ENCODE measurements at regions not wholly inside any gene's neighbourhood (a gene's known extent, or its start where the extent isn't known, plus 50 kb on each side); places are given as distances from the start of the nearest gene placed in this dataset.

- no peak for ATAC-seq (replicated peaks)
- Mint-ChIP-seq H3K4me3 (no peak overlapping the region), H3K27ac (no peak overlapping the region)
Observed at GRCh38 chr9:1384816-1385215, 334.7 kb downstream of the DMRT2 start.

GRCh38 chr9:1386420-1386819 is 336.3 kb downstream of the DMRT2 start:
- no peak for ATAC-seq (replicated peaks)
- Mint-ChIP-seq H3K9me3 (no peaks in the 10 kb centered on the region), H3K27me3 (no peaks in the 10 kb centered on the region), H3K4me3 (no peak overlapping the region), H3K36me3 (ENCODE audit: insufficient read depth) (no peaks in the 10 kb centered on the region), H3K27ac (no peak overlapping the region), H3K4me1 (ENCODE audit: low read depth in 2 of 2) (no peaks in the 10 kb centered on the region)
- DNase-seq, result no peak

More at GRCh38 chr9:1384816-1385215, 334.7 kb downstream of the DMRT2 start:
- Mint-ChIP-seq H3K27me3 (no peaks in the 10 kb centered on the region), H3K4me1 (ENCODE audit: low read depth in 2 of 2) (no peaks in the 10 kb centered on the region), H3K36me3 (ENCODE audit: insufficient read depth) (no peaks in the 10 kb centered on the region), H3K9me3 (no peaks in the 10 kb centered on the region)
- DNase-seq, result no peak

DNA sequence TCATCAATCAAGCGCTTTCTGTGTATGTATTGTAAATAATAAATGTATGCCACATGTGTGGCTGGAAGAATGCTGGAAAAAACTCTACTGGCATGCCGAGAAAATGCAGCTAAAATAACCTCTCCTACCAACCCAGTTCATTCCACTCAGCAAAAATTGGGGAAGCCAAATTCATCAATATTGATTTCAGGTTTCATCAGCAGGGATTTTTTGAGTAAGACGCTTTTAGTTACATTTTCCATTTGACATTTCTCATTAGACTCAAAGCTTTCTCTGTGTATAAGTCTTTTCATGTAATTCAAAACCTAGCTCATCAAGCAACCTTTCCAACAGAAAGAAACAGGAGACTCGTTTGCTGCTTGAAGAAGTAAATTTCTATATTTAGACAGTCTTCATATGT is 338.1 kb downstream of the DMRT2 start:
- no peaks in the 10 kb centered on the region for H3K36me3 Mint-ChIP-seq (ENCODE audit: insufficient read depth)
- DNase-seq, result no peak

DNA sequence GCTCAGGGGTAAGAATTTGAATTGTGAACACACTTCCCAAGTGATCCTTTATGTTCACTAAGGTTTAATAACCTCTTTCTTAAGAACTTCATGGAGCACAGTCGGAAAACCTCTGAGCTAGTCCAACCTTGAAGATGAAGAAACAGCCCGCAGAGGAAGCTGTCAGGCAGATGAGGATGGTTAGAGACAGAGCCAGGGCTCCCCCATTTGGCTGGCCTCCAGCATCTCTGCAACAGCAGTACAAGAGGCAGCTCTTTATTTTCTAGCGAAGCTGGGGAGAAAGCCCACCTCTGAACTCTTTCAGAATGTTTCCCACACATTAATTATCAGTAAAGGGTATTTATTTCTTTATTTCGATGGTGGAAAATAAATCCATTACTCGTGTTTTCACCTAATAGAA is 350.8 kb downstream of the DMRT2 start:
- Mint-ChIP-seq H3K4me1 (ENCODE audit: low read depth in 2 of 2) (no peaks in the 10 kb centered on the region), H3K36me3 (ENCODE audit: insufficient read depth) (no peaks in the 10 kb centered on the region), H3K27me3 (no peaks in the 10 kb centered on the region), H3K9me3 (peaks cover 3% of the 10 kb centered on the region in 2 donors), H3K27ac (no peak overlapping the region), H3K4me3 (no peak overlapping the region)
- DNase-seq (no peak), ATAC-seq (replicated peaks) (no peak)

More for the DNA sequence above, 338.1 kb downstream of the DMRT2 start:
- no peak overlapping the region for H3K27ac Mint-ChIP-seq
- no peak for ATAC-seq (replicated peaks)
- no peaks in the 10 kb centered on the region for H3K9me3 Mint-ChIP-seq
- H3K4me3 Mint-ChIP-seq, result no peak overlapping the region
- H3K27me3 Mint-ChIP-seq, result no peaks in the 10 kb centered on the region
- no peaks in the 10 kb centered on the region for H3K4me1 Mint-ChIP-seq (ENCODE audit: low read depth in 2 of 2)

DNA sequence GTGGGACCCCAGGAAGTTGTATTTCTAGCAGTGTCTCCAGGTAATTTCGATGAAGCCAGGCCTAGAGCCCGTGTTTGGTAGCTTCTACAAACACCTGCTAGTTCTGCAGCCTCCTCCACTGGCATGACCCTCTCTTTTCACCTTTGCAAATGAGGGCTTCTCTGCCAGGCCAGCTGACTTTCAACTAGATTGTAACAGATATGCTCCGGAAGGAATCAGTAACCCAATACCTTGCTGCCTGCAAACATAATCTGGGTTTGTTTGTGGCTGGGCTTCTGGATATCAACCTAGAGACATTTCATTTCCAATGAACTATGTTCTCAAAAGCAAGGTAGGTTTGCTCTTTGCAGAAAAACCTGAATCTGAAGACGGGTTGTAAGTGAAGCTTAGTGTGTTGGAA is 354.8 kb downstream of the DMRT2 start:
- Mint-ChIP-seq H3K4me1 (ENCODE audit: low read depth in 2 of 2) (no peaks in the 10 kb centered on the region), H3K36me3 (ENCODE audit: insufficient read depth) (no peaks in the 10 kb centered on the region), H3K4me3 (no peak overlapping the region), H3K9me3 (no peaks in the 10 kb centered on the region), H3K27me3 (no peaks in the 10 kb centered on the region), H3K27ac (no peak overlapping the region)
- DNase-seq (no peak), ATAC-seq (replicated peaks) (no peak)

GRCh38 chr9:1411826-1412225 is 361.7 kb downstream of the DMRT2 start:
- H3K36me3 Mint-ChIP-seq (ENCODE audit: insufficient read depth), result no peaks in the 10 kb centered on the region
- no peak for ATAC-seq (replicated peaks)

DNA sequence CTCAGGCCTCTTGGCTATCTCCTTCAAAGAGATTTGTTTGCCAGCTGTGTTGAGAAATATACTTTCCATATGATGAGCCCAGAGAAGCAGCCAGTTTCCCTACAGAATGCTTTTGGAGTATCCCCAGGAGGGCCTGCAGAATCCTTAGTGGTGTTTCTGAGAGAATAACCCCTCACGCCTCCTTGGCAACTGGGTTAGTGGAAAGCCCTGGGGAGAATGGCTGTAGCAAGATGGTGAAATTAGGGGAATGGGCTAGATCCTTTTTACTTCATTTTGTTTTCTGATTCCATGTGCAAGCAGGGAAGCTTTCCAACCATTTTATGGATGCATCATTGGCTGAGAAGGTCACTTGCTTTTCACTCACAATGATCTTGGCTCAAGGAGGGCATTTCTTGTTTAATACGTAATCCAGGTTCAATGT is 364.6 kb downstream of the DMRT2 start:
- no peaks in the 10 kb centered on the region for H3K4me1 Mint-ChIP-seq (ENCODE audit: low read depth in 2 of 2)
- H3K9me3 Mint-ChIP-seq, result no peaks in the 10 kb centered on the region
- DNase-seq (no peak), ATAC-seq (replicated peaks) (no peak)
- H3K27me3 Mint-ChIP-seq, result no peaks in the 10 kb centered on the region
- no peak overlapping the region for H3K27ac Mint-ChIP-seq
- H3K36me3 Mint-ChIP-seq (ENCODE audit: insufficient read depth), result no peaks in the 10 kb centered on the region
- no peak overlapping the region for H3K4me3 Mint-ChIP-seq

More at GRCh38 chr9:1411826-1412225, 361.7 kb downstream of the DMRT2 start:
- Mint-ChIP-seq H3K4me3 (no peak overlapping the region), H3K4me1 (ENCODE audit: low read depth in 2 of 2) (no peaks in the 10 kb centered on the region), H3K9me3 (no peaks in the 10 kb centered on the region), H3K27ac (no peak overlapping the region), H3K27me3 (no peaks in the 10 kb centered on the region)
- no peak for DNase-seq

DNA sequence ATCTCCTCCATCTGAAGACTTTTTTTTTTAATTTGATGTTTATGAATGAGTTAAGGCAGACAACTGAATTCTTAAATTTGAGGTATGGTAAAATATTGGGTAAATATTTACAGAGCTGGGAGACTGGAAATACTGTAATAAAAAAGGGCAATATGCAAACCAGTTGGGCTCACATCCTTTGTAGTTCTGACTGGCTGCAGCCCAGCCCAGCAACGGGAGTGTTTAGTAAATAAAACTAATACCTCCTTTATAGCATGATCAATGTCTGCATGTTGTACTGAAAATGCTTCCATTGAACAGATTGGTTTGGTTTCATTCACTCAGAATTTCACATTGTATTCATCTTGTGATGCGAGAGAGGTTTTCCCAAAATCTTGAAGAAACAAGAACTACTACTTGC is 365.0 kb downstream of the DMRT2 start:
- H3K9me3 Mint-ChIP-seq, result no peaks in the 10 kb centered on the region
- H3K27me3 Mint-ChIP-seq, result no peaks in the 10 kb centered on the region
- no peaks in the 10 kb centered on the region for H3K4me1 Mint-ChIP-seq (ENCODE audit: low read depth in 2 of 2)
- no peak overlapping the region for H3K4me3 Mint-ChIP-seq
- no peaks in the 10 kb centered on the region for H3K36me3 Mint-ChIP-seq (ENCODE audit: insufficient read depth)
- no peak for ATAC-seq (replicated peaks)
- no peak overlapping the region for H3K27ac Mint-ChIP-seq
- no peak for DNase-seq

DNA sequence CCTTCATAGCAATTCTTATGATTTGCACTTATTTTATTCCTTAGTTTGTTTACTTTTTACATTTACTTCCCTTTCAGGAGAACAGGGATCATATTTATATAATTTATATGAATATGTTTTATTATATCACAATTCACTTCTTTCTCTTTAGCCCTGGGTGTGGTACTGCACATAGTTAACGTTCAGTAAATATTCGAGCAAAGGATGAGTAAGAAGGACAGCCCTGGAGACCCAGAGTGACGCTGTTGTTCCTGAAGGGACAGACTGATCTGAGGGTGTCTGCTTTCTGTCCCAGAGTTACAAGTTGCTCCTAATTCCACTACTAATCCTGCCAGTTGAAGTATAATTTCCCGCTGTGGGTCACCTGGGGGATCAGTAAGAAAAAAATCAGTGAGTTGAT is 366.1 kb downstream of the DMRT2 start:
- H3K27ac Mint-ChIP-seq, result no peak overlapping the region
- DNase-seq, result no peak
- H3K4me1 Mint-ChIP-seq (ENCODE audit: low read depth in 2 of 2), result no peaks in the 10 kb centered on the region
- H3K27me3 Mint-ChIP-seq, result no peaks in the 10 kb centered on the region
- ATAC-seq (replicated peaks), result no peak
- H3K4me3 Mint-ChIP-seq, result no peak overlapping the region
- H3K9me3 Mint-ChIP-seq, result no peaks in the 10 kb centered on the region
- H3K36me3 Mint-ChIP-seq (ENCODE audit: insufficient read depth), result no peaks in the 10 kb centered on the region

DNA sequence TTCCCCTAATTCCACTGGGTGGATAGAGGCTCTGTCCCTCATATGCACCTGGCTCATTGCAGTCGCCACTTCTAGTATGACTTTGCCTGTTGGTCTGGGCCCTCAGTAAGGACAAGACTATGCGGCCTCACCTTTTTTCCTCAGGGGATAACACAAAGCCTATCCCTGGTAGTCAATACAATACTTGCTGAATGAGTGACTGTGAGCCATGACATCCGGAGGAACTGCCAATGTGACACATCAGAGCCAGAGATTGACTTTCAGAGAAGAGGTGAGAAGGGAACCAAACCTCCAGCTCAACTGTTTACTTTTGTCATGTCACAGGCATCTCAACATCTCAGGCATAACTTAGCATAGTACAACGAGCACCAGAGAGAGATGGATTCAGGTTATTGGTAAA is 371.3 kb downstream of the DMRT2 start:
- H3K27me3 Mint-ChIP-seq, result no peaks in the 10 kb centered on the region
- no peak overlapping the region for H3K27ac Mint-ChIP-seq
- no peaks in the 10 kb centered on the region for H3K36me3 Mint-ChIP-seq (ENCODE audit: insufficient read depth)
- ATAC-seq (replicated peaks) (no peak), DNase-seq (no peak)
- no peaks in the 10 kb centered on the region for H3K9me3 Mint-ChIP-seq
- no peak overlapping the region for H3K4me3 Mint-ChIP-seq
- H3K4me1 Mint-ChIP-seq (ENCODE audit: low read depth in 2 of 2), result no peaks in the 10 kb centered on the region

GRCh38 chr9:1427875-1428274 is 377.7 kb downstream of the DMRT2 start:
- Mint-ChIP-seq H3K27ac (no peak overlapping the region), H3K27me3 (no peaks in the 10 kb centered on the region), H3K4me3 (no peak overlapping the region), H3K9me3 (no peaks in the 10 kb centered on the region), H3K4me1 (ENCODE audit: low read depth in 2 of 2) (no peaks in the 10 kb centered on the region), H3K36me3 (ENCODE audit: insufficient read depth) (no peaks in the 10 kb centered on the region)
- DNase-seq (no peak), ATAC-seq (replicated peaks) (no peak)

- no peaks in the 10 kb centered on the region for H3K36me3 Mint-ChIP-seq (ENCODE audit: insufficient read depth)
- no peaks in the 10 kb centered on the region for H3K4me1 Mint-ChIP-seq (ENCODE audit: low read depth in 2 of 2)
- H3K27ac Mint-ChIP-seq, result no peak overlapping the region
- no peaks in the 10 kb centered on the region for H3K9me3 Mint-ChIP-seq
- DNase-seq (no peak), ATAC-seq (replicated peaks) (no peak)
- no peak overlapping the region for H3K4me3 Mint-ChIP-seq
- H3K27me3 Mint-ChIP-seq, result no peaks in the 10 kb centered on the region
Observed at GRCh38 chr9:1429297-1429696, 379.1 kb downstream of the DMRT2 start.

- Mint-ChIP-seq H3K27ac (no peak overlapping the region), H3K27me3 (no peaks in the 10 kb centered on the region), H3K9me3 (no peaks in the 10 kb centered on the region), H3K4me3 (no peak overlapping the region), H3K36me3 (ENCODE audit: insufficient read depth) (no peaks in the 10 kb centered on the region), H3K4me1 (ENCODE audit: low read depth in 2 of 2) (no peaks in the 10 kb centered on the region)
- no peak for DNase-seq
- ATAC-seq (replicated peaks), result no peak
Observed at GRCh38 chr9:1431461-1431860, 381.3 kb downstream of the DMRT2 start.

DNA sequence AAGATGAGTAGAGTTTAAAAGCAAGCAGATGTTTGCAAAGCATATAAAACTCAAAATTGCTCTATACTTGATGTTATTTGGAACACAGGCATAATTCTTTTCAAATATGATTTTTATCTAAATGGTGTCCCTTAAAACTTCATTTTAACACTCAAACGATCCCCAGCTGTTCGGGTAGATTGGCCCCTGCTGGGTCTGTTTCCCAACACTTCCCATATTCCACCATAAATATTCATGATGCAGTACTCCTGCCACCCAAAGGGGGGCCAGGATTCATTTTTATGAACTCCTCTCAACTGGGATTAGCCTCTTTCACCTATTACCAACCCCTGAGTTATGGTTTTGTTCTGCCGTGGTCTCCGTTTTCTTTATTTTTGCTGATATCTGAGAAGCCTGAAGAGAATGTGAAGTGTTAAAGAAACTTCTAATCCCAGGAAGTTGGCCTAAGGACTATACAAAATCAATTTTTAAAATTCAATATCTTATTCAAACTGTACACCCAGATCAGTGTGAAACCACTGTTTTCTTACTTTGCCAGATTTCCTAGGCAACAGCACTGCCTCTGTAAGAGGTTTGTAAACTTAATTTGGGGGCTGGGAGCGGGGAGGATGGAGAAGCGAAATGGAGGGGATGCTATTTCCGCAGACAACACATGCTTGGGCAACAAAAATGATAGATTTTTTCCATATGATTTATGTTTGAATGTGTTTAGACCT is 384.1 kb downstream of the DMRT2 start:
- Mint-ChIP-seq H3K4me3 (no peak overlapping the region), H3K9me3 (peaks cover 0 to 7% of the 10 kb centered on the region in 2 donors)

More for the DNA sequence above, 384.1 kb downstream of the DMRT2 start:
- H3K27ac Mint-ChIP-seq, result no peak overlapping the region
- H3K36me3 Mint-ChIP-seq (ENCODE audit: insufficient read depth), result no peaks in the 10 kb centered on the region
- no peaks in the 10 kb centered on the region for H3K4me1 Mint-ChIP-seq (ENCODE audit: low read depth in 2 of 2)
- DNase-seq (no peak), ATAC-seq (replicated peaks) (no peak)
- H3K27me3 Mint-ChIP-seq, result peaks cover 5 to 8% of the 10 kb centered on the region in 2 donors

All from effector memory CD8-positive, alpha-beta T cell (primary cell).